ENCODE measurements at regions not wholly inside any gene's neighbourhood (a gene's known extent, or its start where the extent isn't known, plus 50 kb on each side); places are given as distances from the start of the nearest gene placed in this dataset.
"Not testable (repeated sequence)": the region's sequence is repeated elsewhere in the genome, so short reads cannot be mapped to it uniquely, and the experiment has no call there.

DNA sequence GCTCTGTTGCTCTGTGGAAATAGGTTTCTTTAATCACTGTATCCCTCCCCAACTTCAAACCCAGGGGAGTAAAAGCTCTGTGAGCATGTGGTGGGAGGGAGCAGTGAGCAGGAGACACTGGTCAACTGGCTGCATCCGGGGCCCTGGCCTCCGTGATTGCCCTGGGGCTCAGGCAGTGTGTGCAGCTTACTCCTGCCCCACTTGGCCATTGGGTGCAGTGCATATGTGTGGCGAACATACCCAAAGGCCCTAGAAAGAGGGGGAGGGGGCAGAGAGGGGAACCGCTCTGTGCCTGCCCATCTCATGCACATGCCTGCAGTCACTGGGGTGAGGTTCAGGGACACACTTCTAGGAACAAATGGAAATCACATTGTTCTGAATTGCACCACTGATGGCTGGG is 378.7 kb downstream of the ZBBX start:
- Histone ChIP-seq H3K9me3 (ENCODE audit: control insufficient read depth, insufficient read depth, low read length) (no peaks in the 10 kb centered on the region), H3K36me3 (ENCODE audit: insufficient read depth, low read length) (no peaks in the 10 kb centered on the region), H3K9ac (ENCODE audit: low read depth, low read length) (no peak overlapping the region), H3K4me1 (ENCODE audit: insufficient read depth, low read length) (no peaks in the 10 kb centered on the region)

DNA sequence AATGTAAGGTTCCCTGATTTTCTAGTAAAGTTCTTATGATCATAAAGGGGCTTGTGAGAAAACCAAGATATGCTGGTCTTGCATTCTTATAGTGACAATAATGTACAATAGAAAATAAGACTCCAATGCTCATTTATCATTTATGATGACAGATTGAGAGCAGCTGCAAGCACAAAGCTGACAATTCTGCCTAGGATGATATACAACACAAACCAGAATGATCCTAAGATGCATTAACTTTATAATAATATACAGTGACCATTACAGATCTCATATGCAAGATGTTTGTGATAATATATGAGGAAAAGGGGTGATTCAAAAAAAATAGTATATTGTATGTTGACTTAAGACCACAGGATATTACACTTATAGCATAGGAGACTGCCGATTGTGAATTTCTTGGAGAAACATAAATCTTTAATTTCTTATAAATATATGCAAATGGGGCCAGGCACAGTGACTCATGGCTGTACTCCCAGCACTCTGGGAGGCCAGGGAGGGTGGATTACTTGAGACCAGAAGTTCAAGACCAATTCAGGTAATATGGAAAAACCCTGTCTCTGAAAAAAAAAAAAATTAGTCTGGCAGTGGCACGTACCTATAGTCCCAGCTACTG is 387.0 kb downstream of the ZBBX start:
- Histone ChIP-seq H3K9ac (ENCODE audit: low read depth, low read length) (no peak overlapping the region), H3K4me1 (ENCODE audit: insufficient read depth, low read length) (no peaks in the 10 kb centered on the region), H3K36me3 (ENCODE audit: insufficient read depth, low read length) (no peaks in the 10 kb centered on the region), H3K9me3 (ENCODE audit: control insufficient read depth, insufficient read depth, low read length) (no peaks in the 10 kb centered on the region)

DNA sequence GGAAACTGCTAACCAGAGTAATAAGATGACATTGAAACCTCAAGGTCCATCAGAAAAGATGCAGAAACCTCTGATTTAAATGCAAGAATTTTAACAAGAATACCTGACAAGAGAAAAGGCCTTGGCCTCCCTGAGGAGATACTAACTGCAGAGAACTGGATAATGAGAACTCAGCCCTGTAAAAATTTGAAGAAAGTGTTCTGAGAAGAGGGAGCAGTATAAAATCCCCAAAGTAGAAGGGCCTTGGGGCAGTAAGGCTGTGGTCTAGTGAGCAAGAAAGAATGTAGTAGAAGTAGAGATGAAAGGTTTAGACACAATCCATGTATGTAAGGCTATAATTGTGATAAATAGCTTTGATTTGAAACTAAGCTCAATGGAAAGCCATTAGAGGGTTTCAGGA is 394.1 kb downstream of the ZBBX start:
- Histone ChIP-seq H3K4me1 (ENCODE audit: insufficient read depth, low read length) (0 out of 2 replicates have a peak, but pooled peaks cover 8% of the 10 kb centered on the region), H3K9ac (ENCODE audit: low read depth, low read length) (no peak overlapping the region), H3K9me3 (ENCODE audit: control insufficient read depth, insufficient read depth, low read length) (no peaks in the 10 kb centered on the region)

DNA sequence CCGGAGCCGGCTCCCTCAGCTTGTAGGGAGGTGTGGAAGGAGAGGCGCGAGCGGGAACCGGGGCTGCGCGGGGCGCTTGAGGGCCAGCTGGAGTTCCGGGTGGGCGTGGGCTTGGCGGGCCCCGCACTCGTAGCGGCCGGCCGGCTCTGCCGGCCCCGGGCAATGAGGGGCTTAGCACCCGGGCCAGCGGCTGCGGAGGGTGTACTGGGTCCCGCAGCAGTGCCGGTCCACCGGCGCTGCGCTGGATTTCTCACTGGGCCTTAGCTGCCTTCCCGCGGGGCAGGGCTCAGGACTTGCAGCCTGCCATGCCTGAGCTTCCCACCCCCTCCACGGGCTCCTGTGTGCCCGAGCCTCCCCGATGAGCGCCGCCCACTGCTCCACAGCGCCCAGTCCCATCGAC is 404.3 kb downstream of the ZBBX start:
- not testable (repeated sequence) for H3K36me3 ChIP-seq (ENCODE audit: insufficient read depth, low read length); H3K9me3 ChIP-seq (ENCODE audit: control insufficient read depth, insufficient read depth, low read length); H3K4me1 ChIP-seq (ENCODE audit: insufficient read depth, low read length); H3K9ac ChIP-seq (ENCODE audit: low read depth, low read length)

More for the DNA sequence above, 394.1 kb downstream of the ZBBX start:
- no peaks in the 10 kb centered on the region for H3K36me3 ChIP-seq (ENCODE audit: insufficient read depth, low read length)

DNA sequence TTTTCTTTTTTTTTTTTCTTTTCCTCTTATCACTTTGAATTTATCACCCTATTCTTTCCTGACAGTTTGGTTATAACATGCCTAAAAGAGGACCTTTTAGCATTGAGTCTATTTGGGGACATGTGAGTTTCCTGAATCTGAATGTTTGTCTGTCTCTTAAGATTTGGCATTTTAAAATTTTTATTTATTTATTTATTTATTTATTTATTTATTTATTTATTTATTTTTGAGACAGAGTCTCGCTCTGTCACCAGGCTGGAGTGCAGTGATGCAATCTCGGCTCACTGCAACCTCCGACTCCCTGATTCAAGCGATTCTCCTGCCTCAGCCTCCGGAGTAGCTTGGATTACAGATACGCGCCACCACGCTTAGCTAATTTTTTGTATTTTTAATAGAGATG is 412.4 kb downstream of the ZBBX start:
- H3K4me1 ChIP-seq (ENCODE audit: insufficient read depth, low read length); H3K9me3 ChIP-seq (ENCODE audit: control insufficient read depth, insufficient read depth, low read length); H3K9ac ChIP-seq (ENCODE audit: low read depth, low read length); H3K36me3 ChIP-seq (ENCODE audit: insufficient read depth, low read length): not testable (repeated sequence)

DNA sequence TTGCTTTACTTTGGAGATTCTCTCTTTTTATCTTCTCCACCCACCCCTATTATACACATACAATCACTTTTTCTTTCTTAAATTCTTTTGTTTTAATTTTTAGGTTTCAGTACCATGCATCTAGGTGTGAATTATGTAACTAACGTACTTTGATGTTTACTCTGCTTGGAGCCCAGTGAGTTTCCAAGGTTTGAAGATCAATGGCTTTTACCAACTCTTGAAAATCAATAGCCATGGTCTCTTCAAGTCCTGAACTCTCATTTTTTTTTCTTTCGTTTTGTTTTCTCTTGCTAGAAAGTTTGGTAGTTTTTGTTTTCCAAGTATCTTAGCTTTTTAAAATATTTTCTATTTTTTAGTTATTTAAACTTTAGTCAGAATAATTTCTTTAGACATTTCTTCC is 417.2 kb downstream of the ZBBX start:
- no peaks in the 10 kb centered on the region for H3K36me3 ChIP-seq (ENCODE audit: insufficient read depth, low read length)
- H3K4me1 ChIP-seq (ENCODE audit: insufficient read depth, low read length), result no peaks in the 10 kb centered on the region
- H3K9me3 ChIP-seq (ENCODE audit: control insufficient read depth, insufficient read depth, low read length), result no peaks in the 10 kb centered on the region
- no peak overlapping the region for H3K9ac ChIP-seq (ENCODE audit: low read depth, low read length)

DNA sequence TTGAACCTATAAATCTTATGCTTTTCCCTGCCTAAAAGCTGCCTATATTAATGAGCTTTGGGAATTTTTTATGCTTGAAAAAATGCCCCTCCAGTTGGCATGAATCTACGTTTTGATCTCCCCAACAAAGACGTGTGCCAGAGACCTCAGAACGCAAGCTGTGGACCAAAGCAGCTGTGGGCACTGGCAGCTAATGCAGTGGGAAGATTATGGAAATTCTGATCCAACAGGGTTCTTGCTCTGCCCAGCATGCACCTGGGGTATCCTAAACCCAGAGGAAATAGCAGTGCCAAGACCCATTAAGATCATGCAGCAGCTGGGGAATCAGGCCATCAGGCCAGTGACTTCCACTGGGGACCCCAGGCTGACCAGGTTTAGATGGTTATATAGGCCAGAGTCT is 423.0 kb downstream of the ZBBX start:
- no peaks in the 10 kb centered on the region for H3K36me3 ChIP-seq (ENCODE audit: insufficient read depth, low read length)
- H3K4me1 ChIP-seq (ENCODE audit: insufficient read depth, low read length), result no peaks in the 10 kb centered on the region
- H3K9ac ChIP-seq (ENCODE audit: low read depth, low read length), result no peak overlapping the region
- H3K9me3 ChIP-seq (ENCODE audit: control insufficient read depth, insufficient read depth, low read length), result no peaks in the 10 kb centered on the region

DNA sequence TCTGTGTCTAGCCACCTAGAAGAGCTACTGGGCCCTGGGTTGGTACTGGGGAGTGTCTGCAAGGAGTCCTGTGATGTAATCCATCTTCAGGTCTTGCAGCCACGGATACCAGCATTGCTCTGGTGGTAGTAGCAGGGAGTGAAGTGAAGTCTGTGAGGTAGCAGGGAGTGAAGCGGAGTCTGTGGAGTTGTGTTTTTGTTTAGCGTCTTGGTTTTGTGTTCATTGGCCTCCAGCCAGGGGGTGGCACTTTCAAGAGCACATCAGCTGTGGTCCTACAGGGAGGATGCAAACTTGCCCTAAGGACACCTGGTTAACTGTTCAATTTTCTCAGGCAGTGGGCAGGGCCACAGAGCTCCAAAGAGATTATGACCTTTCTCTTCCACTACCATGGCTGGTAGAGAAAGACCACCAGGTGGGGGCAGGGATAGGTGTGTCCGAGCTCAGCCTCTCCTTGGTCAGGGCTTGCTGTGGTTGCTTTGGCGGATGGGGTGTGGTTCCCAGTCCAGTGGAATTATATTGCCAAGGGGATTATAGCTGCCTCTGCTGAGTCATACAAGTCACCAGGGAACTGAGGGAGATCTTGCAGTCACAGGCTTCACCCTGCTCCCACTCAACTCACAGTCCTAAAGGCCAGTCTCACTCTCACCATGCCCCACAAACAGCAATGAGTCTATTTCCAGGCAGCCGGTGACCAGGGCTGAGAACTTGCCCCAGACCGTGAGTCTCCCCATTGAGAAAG is 424.7 kb downstream of the ZBBX start:
- H3K36me3 ChIP-seq (ENCODE audit: insufficient read depth, low read length), result no peaks in the 10 kb centered on the region
- H3K4me1 ChIP-seq (ENCODE audit: insufficient read depth, low read length), result no peaks in the 10 kb centered on the region
- H3K9me3 ChIP-seq (ENCODE audit: control insufficient read depth, insufficient read depth, low read length), result no peaks in the 10 kb centered on the region
- no peak overlapping the region for H3K9ac ChIP-seq (ENCODE audit: low read depth, low read length)

DNA sequence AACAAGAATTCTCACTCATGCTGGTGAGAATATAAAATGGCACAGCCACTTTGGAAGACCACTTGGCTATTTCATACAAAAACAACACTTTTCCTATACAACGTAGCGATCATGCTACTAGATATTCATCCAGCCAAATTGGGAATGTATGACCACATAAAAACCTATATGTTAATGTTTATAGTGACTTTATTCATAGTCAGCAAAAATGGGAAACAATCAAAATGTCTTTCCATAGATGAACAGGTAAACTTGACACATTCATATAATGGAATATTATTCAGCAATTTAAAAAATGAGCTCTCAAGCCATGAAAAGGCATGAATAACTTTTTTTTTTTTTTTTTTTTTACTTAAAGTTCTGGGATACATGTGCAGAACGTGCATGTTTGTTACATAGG is 445.2 kb downstream of the ZBBX start:
- H3K9ac ChIP-seq (ENCODE audit: low read depth, low read length), result no peak overlapping the region
- no peaks in the 10 kb centered on the region for H3K9me3 ChIP-seq (ENCODE audit: control insufficient read depth, insufficient read depth, low read length)
- no peaks in the 10 kb centered on the region for H3K36me3 ChIP-seq (ENCODE audit: insufficient read depth, low read length)
- no peaks in the 10 kb centered on the region for H3K4me1 ChIP-seq (ENCODE audit: insufficient read depth, low read length)

DNA sequence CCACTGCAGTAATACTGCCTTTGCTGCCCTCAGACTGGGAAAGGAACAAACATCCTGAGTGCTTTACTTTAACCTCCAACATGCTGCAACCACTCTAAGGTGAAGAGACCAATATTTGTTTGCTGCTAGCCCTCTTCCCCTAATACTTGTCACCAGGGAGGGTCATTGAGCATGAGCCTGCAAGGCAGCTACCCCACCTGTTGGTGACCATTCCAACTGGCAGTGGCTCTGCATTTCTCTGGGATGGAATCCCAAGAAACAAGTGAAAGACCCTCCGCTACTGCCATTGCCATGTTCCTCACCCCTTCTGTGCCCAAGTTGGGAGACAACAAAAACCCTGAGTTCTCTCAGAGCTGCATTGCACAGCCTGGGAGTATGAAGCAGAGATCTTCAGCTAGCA is 462.7 kb downstream of the ZBBX start:
- H3K9me3 ChIP-seq (ENCODE audit: control insufficient read depth, insufficient read depth, low read length), result no peaks in the 10 kb centered on the region
- no peak overlapping the region for H3K9ac ChIP-seq (ENCODE audit: low read depth, low read length)
- no peaks in the 10 kb centered on the region for H3K36me3 ChIP-seq (ENCODE audit: insufficient read depth, low read length)
- no peaks in the 10 kb centered on the region for H3K4me1 ChIP-seq (ENCODE audit: insufficient read depth, low read length)

DNA sequence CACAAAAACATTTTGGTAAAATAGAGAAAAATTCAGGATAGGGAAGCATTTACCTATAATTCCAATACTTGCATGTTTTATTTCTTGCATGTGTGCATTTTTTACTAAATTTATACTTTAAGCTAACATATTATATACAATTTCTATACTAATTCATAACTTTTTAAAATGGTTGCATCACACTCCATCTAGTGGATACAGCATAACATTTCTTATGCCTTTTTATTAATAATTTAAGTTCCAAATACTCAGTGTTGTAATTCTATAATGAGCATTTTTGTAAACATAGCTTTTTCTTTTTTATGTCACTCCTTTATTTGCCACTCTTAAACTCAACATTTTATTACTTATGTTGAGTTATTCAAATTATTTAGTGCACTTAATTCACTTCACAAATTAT is 477.7 kb downstream of the ZBBX start:
- Histone ChIP-seq H3K9me3 (ENCODE audit: control insufficient read depth, insufficient read depth, low read length) (no peaks in the 10 kb centered on the region), H3K36me3 (ENCODE audit: insufficient read depth, low read length) (no peaks in the 10 kb centered on the region), H3K9ac (ENCODE audit: low read depth, low read length) (no peak overlapping the region), H3K4me1 (ENCODE audit: insufficient read depth, low read length) (no peaks in the 10 kb centered on the region)

DNA sequence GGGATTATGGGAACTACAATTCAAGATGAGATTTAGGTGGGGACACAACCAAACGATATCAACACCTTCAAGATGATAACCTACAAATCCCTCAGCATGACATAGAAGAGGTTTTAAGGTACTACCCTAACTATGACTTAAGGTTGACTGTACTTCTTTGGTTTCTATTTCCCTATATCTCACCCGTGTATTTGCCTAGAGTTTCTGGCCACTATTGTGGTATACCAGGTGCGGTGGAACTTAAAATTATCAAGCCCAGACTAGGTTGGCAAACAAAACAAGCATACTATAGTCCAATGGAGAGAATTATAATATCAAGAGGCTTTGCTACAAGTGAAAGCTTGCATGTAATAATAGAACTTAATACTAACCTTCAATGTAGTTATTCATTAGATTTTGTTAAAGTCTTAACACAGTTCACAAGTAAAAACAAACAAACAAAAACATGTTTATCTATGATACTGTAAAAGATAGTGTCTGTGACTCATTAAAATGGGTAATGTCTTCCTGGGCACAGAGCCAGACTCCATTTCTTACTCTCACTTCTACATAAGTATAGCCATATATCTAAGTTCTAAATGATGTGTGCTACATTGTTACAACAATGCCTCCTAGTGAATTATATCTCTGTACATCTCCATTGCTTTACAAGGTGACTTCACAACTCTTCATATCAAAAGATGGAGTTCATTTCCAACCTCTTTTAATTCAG is 479.1 kb downstream of the ZBBX start:
- Histone ChIP-seq H3K4me1 (ENCODE audit: insufficient read depth, low read length) (no peaks in the 10 kb centered on the region), H3K9ac (ENCODE audit: low read depth, low read length) (no peak overlapping the region), H3K36me3 (ENCODE audit: insufficient read depth, low read length) (no peaks in the 10 kb centered on the region), H3K9me3 (ENCODE audit: control insufficient read depth, insufficient read depth, low read length) (no peaks in the 10 kb centered on the region)

DNA sequence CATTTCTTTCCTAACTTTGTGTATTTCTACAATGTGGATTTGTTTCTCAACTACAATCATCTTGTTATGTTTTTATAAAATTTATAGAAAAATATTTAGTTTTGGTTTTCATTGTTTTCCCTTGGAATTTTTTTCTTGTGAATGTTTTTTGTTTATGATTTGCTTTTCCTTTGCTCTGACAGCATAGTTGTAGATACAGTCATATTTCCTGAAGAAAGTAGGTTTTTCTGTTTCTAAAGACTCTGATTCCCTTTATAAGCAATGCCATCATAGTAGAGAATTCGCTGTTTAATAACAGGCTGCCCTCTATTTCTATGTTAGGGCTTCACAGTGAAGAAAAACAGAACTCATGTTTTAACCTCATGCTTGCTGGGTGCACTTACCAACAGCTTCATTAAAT is 482.3 kb downstream of the ZBBX start:
- no peak overlapping the region for H3K9ac ChIP-seq (ENCODE audit: low read depth, low read length)
- H3K4me1 ChIP-seq (ENCODE audit: insufficient read depth, low read length), result no peaks in the 10 kb centered on the region
- no peaks in the 10 kb centered on the region for H3K36me3 ChIP-seq (ENCODE audit: insufficient read depth, low read length)
- no peaks in the 10 kb centered on the region for H3K9me3 ChIP-seq (ENCODE audit: control insufficient read depth, insufficient read depth, low read length)

DNA sequence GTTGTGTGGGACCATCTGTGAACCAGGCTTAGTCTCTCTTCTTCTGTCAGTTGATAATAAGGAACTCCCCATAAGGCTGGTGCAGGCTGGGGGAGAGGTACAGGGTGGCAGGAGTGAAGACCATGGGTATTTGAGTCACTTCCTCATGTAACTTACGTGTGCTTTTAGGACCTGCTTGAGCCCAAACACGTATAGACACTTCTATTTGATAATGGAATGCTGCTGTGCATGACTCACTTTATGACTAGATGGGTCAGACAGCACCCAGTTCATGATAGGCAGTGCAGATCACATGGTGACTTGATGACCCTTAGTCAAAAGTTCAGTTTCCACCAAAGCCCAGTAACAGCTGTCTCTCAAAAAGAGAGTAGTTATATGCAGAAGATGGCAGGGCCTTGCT is 490.9 kb downstream of the ZBBX start:
- no peaks in the 10 kb centered on the region for H3K4me1 ChIP-seq (ENCODE audit: insufficient read depth, low read length)
- no peaks in the 10 kb centered on the region for H3K9me3 ChIP-seq (ENCODE audit: control insufficient read depth, insufficient read depth, low read length)
- no peak overlapping the region for H3K9ac ChIP-seq (ENCODE audit: low read depth, low read length)
- no peaks in the 10 kb centered on the region for H3K36me3 ChIP-seq (ENCODE audit: insufficient read depth, low read length)

DNA sequence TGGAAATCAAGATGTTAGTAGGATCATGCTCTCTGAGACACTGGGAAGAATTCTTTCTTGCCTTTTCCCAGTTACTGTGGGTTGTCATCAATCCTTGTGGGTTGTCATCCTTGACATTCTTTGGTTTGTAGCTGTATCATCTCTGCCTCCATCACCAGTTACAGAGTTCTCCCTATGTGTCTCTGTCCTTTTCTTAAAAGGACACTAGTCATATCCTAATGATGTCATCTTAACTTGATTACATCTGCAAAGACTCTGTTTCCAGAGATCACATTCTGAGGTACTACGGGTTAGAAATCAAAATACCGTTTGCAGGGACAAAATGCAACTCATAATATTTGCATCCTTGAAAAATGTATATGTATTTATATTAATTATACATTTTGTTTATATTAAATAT is 500.4 kb downstream of the ZBBX start:
- H3K9me3 ChIP-seq (ENCODE audit: control insufficient read depth, insufficient read depth, low read length), result no peaks in the 10 kb centered on the region
- no peaks in the 10 kb centered on the region for H3K4me1 ChIP-seq (ENCODE audit: insufficient read depth, low read length)
- H3K36me3 ChIP-seq (ENCODE audit: insufficient read depth, low read length), result no peaks in the 10 kb centered on the region
- H3K9ac ChIP-seq (ENCODE audit: low read depth, low read length), result no peak overlapping the region

Measured in ES-I3 (cell line).